SK-N-MC (cell line): ENCODE measurements at regions not wholly inside any gene's neighbourhood (a gene's known extent, or its start where the extent isn't known, plus 50 kb on each side); places are given as distances from the start of the nearest gene placed in this dataset.

Experiments used
- EZH2 ChIP-seq: fragments of 200-600 bp; sonication (generic); IDR thresholded peaks from one replicate; pipeline ENCODE4 v1.6.1; 2017; ENCODE audit warnings: antibody characterized with exemption
- POLR2AphosphoS5 ChIP-seq: IDR thresholded peaks from 2 replicates; pipeline ENCODE4 v1.6.1; 2012; ENCODE audit warnings: mild to moderate bottlenecking, low read depth, low read length, borderline replicate concordance

- TF ChIP-seq POLR2AphosphoS5: no peak
- TF ChIP-seq EZH2: no peak
Observed at GRCh38 chr2:194086129-194086528, 1570.9 kb upstream of the SLC39A10 start.
